Gastrocnemius medialis (tissue), 4 donors: ENCODE measurements at regions not wholly inside any gene's neighbourhood (a gene's known extent, or its start where the extent isn't known, plus 50 kb on each side); places are given as distances from the start of the nearest gene placed in this dataset.

Experiments
- CTCF ChIP-seq, 5 experiments: fragments of 450-650 bp in 3 of 5; fragments of 200-600 bp in 2 of 5; sonication (generic) in 2 of 5; IDR thresholded peaks in 4 of 5; conservative IDR thresholded peaks in 1 of 5; 1 replicate in 4 of 5; 2 replicates in 1 of 5; pipeline ENCODE4 v1.5.1; 2016 to 2019; ENCODE audit warnings: antibody characterized with exemption in 5 of 5, mild to moderate bottlenecking in 3 of 5, moderate library complexity in 3 of 5
- POLR2A ChIP-seq, 2 donors: fragments of 450-650 bp; IDR thresholded peaks; one replicate each; pipeline ENCODE4 v1.6.1; 2017; ENCODE audit warnings: antibody characterized with exemption in 2 of 2, mild to moderate bottlenecking in 2 of 2, moderate library complexity in 2 of 2

DNA sequence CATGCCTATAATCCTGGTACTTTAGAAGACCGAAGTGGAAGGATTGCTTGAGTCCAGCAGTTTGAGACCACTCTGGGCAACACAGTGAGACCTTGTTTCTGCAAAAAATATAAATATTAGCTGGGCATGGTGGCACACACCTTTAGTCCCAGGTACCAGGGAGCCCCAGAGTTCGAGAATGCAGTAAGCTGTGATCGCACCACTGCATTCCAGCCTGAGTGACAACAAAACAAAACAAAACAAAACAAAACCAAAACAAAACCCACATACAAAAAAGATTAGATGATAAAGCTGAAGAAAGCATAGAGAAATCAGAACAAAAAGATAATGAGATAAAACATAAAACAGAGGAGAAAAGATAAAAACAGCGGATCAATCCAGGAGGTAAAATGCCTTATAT is 62.1 kb downstream of the TCF20 start:
- no peak for TF ChIP-seq CTCF (IDR thresholded peaks at IDR 0.05 in 4 of 5, conservative IDR thresholded peaks at IDR 0.05 in 1 of 5)
- TF ChIP-seq POLR2A (IDR thresholded peaks at IDR 0.05) = no peak
